MM.1S (cell line): ENCODE measurements at regions not wholly inside any gene's neighbourhood (a gene's known extent, or its start where the extent isn't known, plus 50 kb on each side); places are given as distances from the start of the nearest gene placed in this dataset.

ENCODE experiments used
- DNase-seq: peaks from one replicate; pipeline ENCODE4 v3.0.0-alpha.2; 2015
- H2AFZ ChIP-seq: fragments of 300-600 bp; sonication (generic); 2 replicates; pipeline ENCODE4 v1.6.0; 2016; ENCODE audit warnings: antibody characterized with exemption, low read length
- H3F3A ChIP-seq: fragments of 300-600 bp; sonication (generic); 2 replicates; pipeline ENCODE4 v1.6.1; 2016; ENCODE audit warnings: mild to moderate bottlenecking, antibody characterized with exemption, low read length, moderate library complexity, mixed read lengths; ENCODE audit not compliant: insufficient read depth
- H3K27ac ChIP-seq: fragments of 300-600 bp; sonication (generic); 2 replicates; pipeline ENCODE4 v1.5.1; 2016; ENCODE audit warnings: mild to moderate bottlenecking, low read length
- H3K27me3 ChIP-seq: fragments of 300-600 bp; sonication (generic); replicated peaks from 2 replicates; pipeline ENCODE4 v1.6.0; 2016; ENCODE audit warnings: low read length; ENCODE audit not compliant: insufficient read depth
- H3K36me3 ChIP-seq: fragments of 300-600 bp; sonication (generic); replicated peaks from 2 replicates; pipeline ENCODE4 v1.6.1; 2016; ENCODE audit warnings: mild to moderate bottlenecking, low read length, mixed read lengths; ENCODE audit not compliant: insufficient read depth
- H3K4me1 ChIP-seq: fragments of 300-600 bp; sonication (generic); 2 replicates; pipeline ENCODE4 v1.6.1; 2016; ENCODE audit warnings: low read length, mixed read lengths
- H3K4me2 ChIP-seq: fragments of 300-600 bp; sonication (generic); 2 replicates; pipeline ENCODE4 v1.6.0; 2016; ENCODE audit warnings: low read depth, low read length
- H3K4me3 ChIP-seq: fragments of 300-600 bp; sonication (generic); 2 replicates; pipeline ENCODE4 v1.5.1; 2016; ENCODE audit warnings: low read length, mixed read lengths
- H3K79me2 ChIP-seq: fragments of 300-600 bp; sonication (generic); 2 replicates; pipeline ENCODE4 v1.6.1; 2016; ENCODE audit warnings: mixed run types, low read length, mixed read lengths
- H3K9ac ChIP-seq: fragments of 300-600 bp; sonication (generic); 2 replicates; pipeline ENCODE4 v1.6.1; 2016; ENCODE audit warnings: low read length, mixed read lengths
- H3K9me2 ChIP-seq: fragments of 300-600 bp; sonication (generic); replicated peaks from 2 replicates; pipeline ENCODE4 v1.6.1; 2016; ENCODE audit warnings: mild to moderate bottlenecking, low read length, mixed read lengths; ENCODE audit not compliant: insufficient read depth
- H3K9me3 ChIP-seq: fragments of 300-600 bp; sonication (generic); replicated peaks from 2 replicates; pipeline ENCODE4 v1.6.1; 2016; ENCODE audit warnings: mild to moderate bottlenecking, low read length, mixed read lengths; ENCODE audit not compliant: insufficient read depth
- H4K20me1 ChIP-seq: fragments of 300-600 bp; sonication (generic); 2 replicates; pipeline ENCODE4 v1.6.1; 2016; ENCODE audit warnings: mild to moderate bottlenecking, low read length, moderate library complexity, mixed read lengths; ENCODE audit not compliant: insufficient read depth
- EZH2 ChIP-seq: fragments of 300-600 bp; sonication (generic); optimal IDR thresholded peaks from 2 replicates; pipeline ENCODE3; 2017; ENCODE audit warnings: low read depth, mild to moderate bottlenecking, antibody characterized with exemption, low read length, mixed read lengths
- EZH2phosphoT487 ChIP-seq: fragments of 300-600 bp; sonication (generic); IDR thresholded peaks from 2 replicates; pipeline ENCODE4 v1.6.1; 2018; ENCODE audit warnings: antibody characterized with exemption, low read length
- TF ChIP-seq, protein P1 (sequence below): fragments of 300-600 bp; sonication (generic); IDR thresholded peaks from 2 replicates; pipeline ENCODE4 v1.5.1; 2016; ENCODE audit warnings: antibody characterized with exemption, low read length, mixed read lengths

DNA sequence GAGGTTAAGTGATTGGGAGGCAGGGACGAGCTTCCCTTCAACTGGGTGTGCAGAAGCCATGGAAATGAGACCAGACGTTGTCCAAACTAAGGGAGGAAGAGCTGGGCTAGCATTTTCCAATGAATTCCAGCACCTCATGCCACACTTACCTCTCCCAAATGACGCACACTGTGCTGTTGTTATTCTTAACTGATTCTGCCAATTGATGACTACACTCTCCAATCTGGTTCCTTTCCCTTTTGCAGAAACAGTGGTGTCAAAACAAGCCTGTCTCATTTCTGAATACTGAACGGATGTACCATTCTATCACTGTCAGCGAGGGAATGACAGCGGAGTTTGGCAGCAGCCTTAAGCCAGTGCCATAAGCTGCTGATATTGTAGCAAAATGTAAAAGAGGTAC, 380.5 kb upstream of the HNRNPA3 start:
- Histone ChIP-seq H3K4me3 (no peak overlapping the region), H3K36me3 (no peaks in the 10 kb centered on the region), H3K27me3 (no peaks in the 10 kb centered on the region), H3F3A (no peaks in the 10 kb centered on the region), H3K4me2 (no peak overlapping the region), H2AFZ (no peak overlapping the region), H3K9me2 (no peaks in the 10 kb centered on the region), H3K4me1 (no peaks in the 10 kb centered on the region), H4K20me1 (no peaks in the 10 kb centered on the region), H3K79me2 (no peaks in the 10 kb centered on the region), H3K9me3 (no peaks in the 10 kb centered on the region), H3K9ac (no peak overlapping the region), H3K27ac (no peak overlapping the region)
- TF ChIP-seq EZH2 (no peak), EZH2phosphoT487 (no peak)
- TF ChIP-seq, protein P1, sequence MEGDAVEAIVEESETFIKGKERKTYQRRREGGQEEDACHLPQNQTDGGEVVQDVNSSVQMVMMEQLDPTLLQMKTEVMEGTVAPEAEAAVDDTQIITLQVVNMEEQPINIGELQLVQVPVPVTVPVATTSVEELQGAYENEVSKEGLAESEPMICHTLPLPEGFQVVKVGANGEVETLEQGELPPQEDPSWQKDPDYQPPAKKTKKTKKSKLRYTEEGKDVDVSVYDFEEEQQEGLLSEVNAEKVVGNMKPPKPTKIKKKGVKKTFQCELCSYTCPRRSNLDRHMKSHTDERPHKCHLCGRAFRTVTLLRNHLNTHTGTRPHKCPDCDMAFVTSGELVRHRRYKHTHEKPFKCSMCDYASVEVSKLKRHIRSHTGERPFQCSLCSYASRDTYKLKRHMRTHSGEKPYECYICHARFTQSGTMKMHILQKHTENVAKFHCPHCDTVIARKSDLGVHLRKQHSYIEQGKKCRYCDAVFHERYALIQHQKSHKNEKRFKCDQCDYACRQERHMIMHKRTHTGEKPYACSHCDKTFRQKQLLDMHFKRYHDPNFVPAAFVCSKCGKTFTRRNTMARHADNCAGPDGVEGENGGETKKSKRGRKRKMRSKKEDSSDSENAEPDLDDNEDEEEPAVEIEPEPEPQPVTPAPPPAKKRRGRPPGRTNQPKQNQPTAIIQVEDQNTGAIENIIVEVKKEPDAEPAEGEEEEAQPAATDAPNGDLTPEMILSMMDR, result no peak
- DNase-seq, result no peak

- DNase-seq, result no peak
- Histone ChIP-seq H3K4me1 (no peaks in the 10 kb centered on the region), H3K9ac (no peak overlapping the region), H3K79me2 (no peaks in the 10 kb centered on the region), H3K36me3 (no peaks in the 10 kb centered on the region), H3K4me2 (no peak overlapping the region), H3K27ac (no peak overlapping the region), H3K4me3 (no peak overlapping the region), H3F3A (no peaks in the 10 kb centered on the region), H4K20me1 (no peaks in the 10 kb centered on the region), H3K9me2 (no peaks in the 10 kb centered on the region), H2AFZ (no peak overlapping the region), H3K9me3 (no peaks in the 10 kb centered on the region), H3K27me3 (no peaks in the 10 kb centered on the region)
- TF ChIP-seq EZH2 (no peak), EZH2phosphoT487 (no peak)
- TF ChIP-seq, protein P1, result no peak
These were observed 378.9 kb upstream of the HNRNPA3 start for GRCh38 chr2:176833671-176834070.

DNA sequence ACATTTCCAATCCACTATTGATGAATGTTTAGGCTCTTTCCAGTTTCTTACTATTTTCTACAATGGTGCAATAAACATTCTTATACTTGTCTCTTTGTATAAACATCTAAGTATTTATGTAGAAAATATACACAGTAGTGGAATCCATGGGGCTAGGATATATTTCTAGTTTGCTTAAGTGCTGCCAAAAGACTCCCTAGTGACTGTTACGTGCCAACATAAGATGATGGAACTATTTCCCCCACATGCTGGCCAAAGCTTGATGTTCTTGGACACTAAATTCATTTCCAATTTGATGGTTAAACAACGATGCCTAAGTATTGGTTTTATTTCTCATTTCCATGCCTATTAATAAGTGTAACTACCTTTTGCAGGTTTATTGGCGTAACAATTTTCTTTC, 378.4 kb upstream of the HNRNPA3 start:
- Histone ChIP-seq H3F3A (no peaks in the 10 kb centered on the region), H3K36me3 (no peaks in the 10 kb centered on the region), H2AFZ (no peak overlapping the region), H3K9ac (no peak overlapping the region), H3K4me1 (no peaks in the 10 kb centered on the region), H3K79me2 (no peaks in the 10 kb centered on the region), H3K9me3 (no peaks in the 10 kb centered on the region), H3K4me2 (no peak overlapping the region), H3K9me2 (no peaks in the 10 kb centered on the region), H3K27me3 (no peaks in the 10 kb centered on the region), H4K20me1 (no peaks in the 10 kb centered on the region), H3K4me3 (no peak overlapping the region), H3K27ac (no peak overlapping the region)
- TF ChIP-seq EZH2phosphoT487 (no peak), EZH2 (no peak)
- TF ChIP-seq, protein P1, result no peak
- DNase-seq, result no peak
